CD8-positive, alpha-beta memory T cell (primary cell): ENCODE measurements at regions not wholly inside any gene's neighbourhood (a gene's known extent, or its start where the extent isn't known, plus 50 kb on each side); places are given as distances from the start of the nearest gene placed in this dataset.

Experiments used
- CTCF ChIA-PET: fragments of 350-600 bp; sonication (Branson Sonifier 250); formaldehyde crosslinking; loops from one replicate; lab custom pipeline; 2021; ENCODE audit warnings: antibody characterized with exemption; lab: Charles Lee
- POLR2A ChIA-PET: fragments of 350-600 bp; sonication (Branson Sonifier 250); formaldehyde crosslinking; loops from one replicate; lab custom pipeline; 2021; ENCODE audit warnings: antibody characterized with exemption; lab: Charles Lee
- DNase-seq, 5 donors: peaks; one replicate each; pipeline versions ENCODE4 v3.0.0 to v3.0.0-alpha.2; 2020 to 2022; ENCODE audit warnings: mixed read lengths in 1 of 5
- H3K27ac ChIP-seq: one replicate; pipeline ENCODE4 v1.7.0; 2013; ENCODE audit warnings: low read depth, mild to moderate bottlenecking, low read length, moderate library complexity
- H3K27me3 ChIP-seq: 2 replicates; pipeline ENCODE4 v1.7.0; 2013; ENCODE audit warnings: low read length, mild to moderate bottlenecking; ENCODE audit not compliant: insufficient read depth, poor library complexity, severe bottlenecking
- H3K36me3 ChIP-seq: 2 replicates; pipeline ENCODE4 v1.7.0; 2013; ENCODE audit warnings: mild to moderate bottlenecking, low read length, moderate library complexity; ENCODE audit not compliant: insufficient read depth
- H3K4me1 ChIP-seq: 2 replicates; pipeline ENCODE4 v1.7.0; 2013; ENCODE audit warnings: mild to moderate bottlenecking, low read length, moderate library complexity; ENCODE audit not compliant: insufficient read depth
- H3K4me3 ChIP-seq: 2 replicates; pipeline ENCODE4 v1.7.0; 2013; ENCODE audit warnings: mild to moderate bottlenecking, low read length
- H3K9me3 ChIP-seq: 2 replicates; pipeline ENCODE4 v1.7.0; 2013; ENCODE audit warnings: mild to moderate bottlenecking, low read length
- H3K27ac Mint-ChIP-seq, 8 donors: one replicate each; pipeline ENCODE4 v1.8.0; 2020 to 2021; ENCODE audit warnings: mixed read lengths in 8 of 8, mild to moderate bottlenecking in 6 of 8, inconsistent platforms in 3 of 8, moderate library complexity in 3 of 8
- H3K27me3 Mint-ChIP-seq, 2 donors: one replicate each; pipeline ENCODE4 v1.8.0; 2020 to 2021; ENCODE audit warnings: mixed read lengths in 2 of 2, mild to moderate bottlenecking in 1 of 2, moderate library complexity in 1 of 2
- H3K36me3 Mint-ChIP-seq, 3 donors: one replicate each; pipeline ENCODE4 v1.8.0; 2020 to 2021; ENCODE audit warnings: mixed read lengths in 3 of 3, inconsistent platforms in 1 of 3, mild to moderate bottlenecking in 1 of 3
- H3K4me1 Mint-ChIP-seq, 3 donors: one replicate each; pipeline ENCODE4 v1.8.0; 2020 to 2021; ENCODE audit warnings: mixed read lengths in 3 of 3, inconsistent platforms in 1 of 3, mild to moderate bottlenecking in 1 of 3
- H3K4me3 Mint-ChIP-seq, 7 donors: one replicate each; pipeline ENCODE4 v1.8.0; 2020 to 2021; ENCODE audit warnings: mixed read lengths in 7 of 7, mild to moderate bottlenecking in 6 of 7, moderate library complexity in 4 of 7, inconsistent platforms in 2 of 7
- H3K9me3 Mint-ChIP-seq, 5 donors: one replicate each; pipeline ENCODE4 v1.8.0; 2020 to 2022; ENCODE audit warnings: mixed read lengths in 5 of 5, mild to moderate bottlenecking in 3 of 5, moderate library complexity in 2 of 5, inconsistent platforms in 1 of 5

- H3K9me3 ChIP-seq = no peaks in the 10 kb centered on the region
- H3K36me3 ChIP-seq = no peaks in the 10 kb centered on the region
- H3K27me3 ChIP-seq = no peaks in the 10 kb centered on the region
- H3K4me1 Mint-ChIP-seq = no peaks in the 10 kb centered on the region
- ChIA-PET POLR2A (no interaction called here), CTCF (interaction anchor here (1.1 kb wide), 1 partner anchor 1166 kb away, joined by 4 read pairs; no protein-coding TSS in a partner anchor)
- no peak overlapping the region for H3K27ac ChIP-seq
- H3K27ac Mint-ChIP-seq = no peak overlapping the region
- H3K27me3 Mint-ChIP-seq = peaks cover 0 to 3% of the 10 kb centered on the region in 2 donors
- no peaks in the 10 kb centered on the region for H3K36me3 Mint-ChIP-seq
- no peaks in the 10 kb centered on the region for H3K4me1 ChIP-seq
- no peak overlapping the region for H3K4me3 ChIP-seq
- peaks cover 0 to 6% (median 3%) of the 10 kb centered on the region in 5 donors for H3K9me3 Mint-ChIP-seq
- no peak for DNase-seq
- no peak overlapping the region for H3K4me3 Mint-ChIP-seq
These were observed 492.9 kb downstream of the TNS3 start for GRCh38 chr7:47089068-47089417.

- Histone ChIP-seq H3K27me3 (no peaks in the 10 kb centered on the region), H3K27ac (no peak overlapping the region), H3K36me3 (no peaks in the 10 kb centered on the region), H3K9me3 (no peaks in the 10 kb centered on the region), H3K4me3 (no peak overlapping the region), H3K4me1 (no peaks in the 10 kb centered on the region)
- ChIA-PET POLR2A (no interaction called here), CTCF (interaction anchor here (0.7 to 1.1 kb wide), 3 partner anchors 1165 to 1171 kb away, joined by 3 to 4 read pairs (median 3); no protein-coding TSS in a partner anchor)
- Mint-ChIP-seq H3K27ac (no peak overlapping the region), H3K27me3 (peaks cover 0 to 3% of the 10 kb centered on the region in 2 donors), H3K4me3 (no peak overlapping the region), H3K4me1 (no peaks in the 10 kb centered on the region), H3K36me3 (no peaks in the 10 kb centered on the region), H3K9me3 (peaks cover 0 to 6% (median 3%) of the 10 kb centered on the region in 5 donors)
- peak in 3 of 5 donors; percentile 1 to 46 (median 7) for DNase-seq
These were observed 493.4 kb downstream of the TNS3 start for GRCh38 chr7:47088329-47089067.

GRCh38 chr7:47087866-47088265 is 494.0 kb downstream of the TNS3 start:
- Histone ChIP-seq H3K36me3 (no peaks in the 10 kb centered on the region), H3K4me3 (no peak overlapping the region), H3K9me3 (no peaks in the 10 kb centered on the region), H3K27ac (no peak overlapping the region), H3K27me3 (no peaks in the 10 kb centered on the region), H3K4me1 (no peaks in the 10 kb centered on the region)
- Mint-ChIP-seq H3K36me3 (no peaks in the 10 kb centered on the region), H3K9me3 (peaks cover 0 to 6% (median 3%) of the 10 kb centered on the region in 5 donors), H3K4me1 (no peaks in the 10 kb centered on the region), H3K27me3 (peaks cover 0 to 3% of the 10 kb centered on the region in 2 donors), H3K27ac (peak overlapping the region in 1 of 8 donors; percentile 46), H3K4me3 (no peak overlapping the region)
- DNase-seq = no peak
- ChIA-PET CTCF (interaction anchor here (0.7 to 1.1 kb wide), 3 partner anchors 1165 to 1170 kb away, joined by 3 to 4 read pairs (median 3); no protein-coding TSS in a partner anchor), POLR2A (no interaction called here)

GRCh38 chr7:47085491-47086275 is 496.2 kb downstream of the TNS3 start:
- POLR2A ChIA-PET = no interaction called here

GRCh38 chr7:47083476-47084250 is 498.2 kb downstream of the TNS3 start:
- Histone ChIP-seq H3K4me1 (no peaks in the 10 kb centered on the region), H3K27me3 (no peaks in the 10 kb centered on the region), H3K27ac (no peak overlapping the region), H3K36me3 (no peaks in the 10 kb centered on the region), H3K4me3 (no peak overlapping the region), H3K9me3 (no peaks in the 10 kb centered on the region)
- peaks cover 0 to 5% (median 0%) of the 10 kb centered on the region in 5 donors for H3K9me3 Mint-ChIP-seq
- H3K4me1 Mint-ChIP-seq = no peaks in the 10 kb centered on the region
- DNase-seq = no peak
- ChIA-PET CTCF (no interaction called here), POLR2A (no interaction called here)
- no peaks in the 10 kb centered on the region for H3K36me3 Mint-ChIP-seq
- no peaks in the 10 kb centered on the region for H3K27me3 Mint-ChIP-seq
- no peak overlapping the region for H3K4me3 Mint-ChIP-seq
- H3K27ac Mint-ChIP-seq = no peak overlapping the region

More at GRCh38 chr7:47085491-47086275, 496.2 kb downstream of the TNS3 start:
- Histone ChIP-seq H3K4me1 (no peaks in the 10 kb centered on the region), H3K4me3 (no peak overlapping the region), H3K9me3 (no peaks in the 10 kb centered on the region), H3K36me3 (no peaks in the 10 kb centered on the region), H3K27me3 (no peaks in the 10 kb centered on the region), H3K27ac (no peak overlapping the region)
- Mint-ChIP-seq H3K27ac (no peak overlapping the region), H3K9me3 (peaks cover 0 to 4% (median 2%) of the 10 kb centered on the region in 5 donors), H3K27me3 (peaks cover 0 to 2% of the 10 kb centered on the region in 2 donors), H3K4me3 (no peak overlapping the region), H3K4me1 (no peaks in the 10 kb centered on the region), H3K36me3 (no peaks in the 10 kb centered on the region)
- CTCF ChIA-PET = no interaction called here
- DNase-seq = no peak

GRCh38 chr7:47080816-47081215 is 501.1 kb downstream of the TNS3 start:
- no peak overlapping the region for H3K4me3 ChIP-seq
- ChIA-PET CTCF (no interaction called here), POLR2A (no interaction called here)
- H3K9me3 ChIP-seq = no peaks in the 10 kb centered on the region
- H3K36me3 Mint-ChIP-seq = no peaks in the 10 kb centered on the region
- H3K36me3 ChIP-seq = no peaks in the 10 kb centered on the region
- peaks cover 0 to 3% (median 0%) of the 10 kb centered on the region in 5 donors for H3K9me3 Mint-ChIP-seq
- H3K27ac Mint-ChIP-seq = no peak overlapping the region
- no peaks in the 10 kb centered on the region for H3K27me3 Mint-ChIP-seq
- H3K4me1 ChIP-seq = no peaks in the 10 kb centered on the region
- H3K27ac ChIP-seq = no peak overlapping the region
- DNase-seq = no peak
- no peaks in the 10 kb centered on the region for H3K27me3 ChIP-seq
- no peaks in the 10 kb centered on the region for H3K4me1 Mint-ChIP-seq
- H3K4me3 Mint-ChIP-seq = no peak overlapping the region

GRCh38 chr7:47078241-47078640 is 503.7 kb downstream of the TNS3 start:
- H3K4me1 ChIP-seq = no peaks in the 10 kb centered on the region
- H3K9me3 Mint-ChIP-seq = peaks cover 0 to 5% (median 0%) of the 10 kb centered on the region in 5 donors
- H3K4me3 Mint-ChIP-seq = no peak overlapping the region
- no peaks in the 10 kb centered on the region for H3K27me3 ChIP-seq
- H3K27ac Mint-ChIP-seq = no peak overlapping the region
- no peaks in the 10 kb centered on the region for H3K9me3 ChIP-seq
- H3K27me3 Mint-ChIP-seq = no peaks in the 10 kb centered on the region
- POLR2A ChIA-PET = no interaction called here
- no peaks in the 10 kb centered on the region for H3K36me3 ChIP-seq
- H3K4me3 ChIP-seq = no peak overlapping the region
- no peaks in the 10 kb centered on the region for H3K36me3 Mint-ChIP-seq
- CTCF ChIA-PET = no interaction called here
- no peaks in the 10 kb centered on the region for H3K4me1 Mint-ChIP-seq
- no peak overlapping the region for H3K27ac ChIP-seq
- DNase-seq = no peak
